ENCODE measurements at regions not wholly inside any gene's neighbourhood (a gene's known extent, or its start where the extent isn't known, plus 50 kb on each side); places are given as distances from the start of the nearest gene placed in this dataset.

DNA sequence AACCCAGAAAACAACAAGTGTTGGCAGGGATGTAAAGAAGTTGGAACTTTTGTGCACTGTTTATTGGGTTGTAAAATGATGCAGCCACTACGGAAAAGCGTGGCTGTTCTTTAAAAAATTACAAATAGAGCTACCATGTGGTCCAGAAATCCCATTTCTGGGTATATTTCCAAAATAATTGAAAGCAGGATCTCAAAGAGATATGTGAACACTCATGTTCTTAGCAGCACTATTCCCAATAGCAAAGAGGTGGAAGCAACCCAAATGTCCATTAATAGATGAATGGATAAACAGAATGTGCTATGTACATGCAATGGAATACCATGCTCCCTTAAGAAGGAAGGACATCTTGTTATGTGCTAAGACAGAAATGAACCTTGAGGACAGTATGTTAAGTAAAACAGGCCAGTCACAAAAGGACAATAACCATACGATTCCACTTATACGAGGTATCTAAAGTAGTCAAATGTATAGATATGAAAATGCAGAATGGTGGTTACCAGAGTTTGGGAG lies 249.5 kb downstream of the PHLDA1 start:
- peak overlapping the region; percentile 18; the same call in 1 of the 2 replicates for H2BK20ac ChIP-seq (ENCODE audit: low read depth, low read length)
- peak overlapping the region; percentile 38; the same call in 1 of the 2 replicates for H2BK120ac ChIP-seq (ENCODE audit: low read depth, low read length)
- in situ Hi-C loops (cut with MboI; ENCODE audit: low sequenced_read_pairs) (no loop called here), intact Hi-C loops (cut with micrococcal nuclease) (no loop called here), dilution Hi-C loops (cut with HindIII; ENCODE audit: low sequenced_read_pairs, unreplicated experiment) (no loop called here)
- no peak overlapping the region for H3K56ac ChIP-seq (ENCODE audit: extremely low read depth, insufficient read depth, low read length)
- H2BK15ac ChIP-seq (ENCODE audit: low read depth, low read length) = no peak overlapping the region
- peak overlapping the region; percentile 34; the same call in 1 of the 2 replicates for H3K18ac ChIP-seq (ENCODE audit: low read depth, low read length)
- no peaks in the 10 kb centered on the region for H3K36me3 ChIP-seq (ENCODE audit: control insufficient read depth, insufficient read depth, low read length)
- H2AK9ac ChIP-seq (replicated peaks; ENCODE audit: low read depth, low read length, poor library complexity) = no peak overlapping the region
- H3K27me3 ChIP-seq (ENCODE audit: control insufficient read depth, insufficient read depth, low read length) = no peaks in the 10 kb centered on the region
- TF ChIP-seq NFE2L2 (IDR thresholded peaks at IDR 0.05; ENCODE audit: low read depth, low read length) (no peak), MAFK (IDR thresholded peaks at IDR 0.05; ENCODE audit: low read depth, low read length) (no peak), ELK1 (IDR thresholded peaks at IDR 0.05; ENCODE audit: borderline replicate concordance, low read depth, low read length) (no peak), CEBPB (IDR thresholded peaks at IDR 0.05; ENCODE audit: low read depth, low read length) (no peak), USF2 (IDR thresholded peaks at IDR 0.05; ENCODE audit: low read depth, low read length) (no peak), RFX5 (IDR thresholded peaks at IDR 0.05; ENCODE audit: low read depth, low read length) (no peak), RAD21 (IDR thresholded peaks at IDR 0.05; ENCODE audit: low read length) (no peak), MXI1 (IDR thresholded peaks at IDR 0.05; ENCODE audit: borderline replicate concordance, low read depth, low read length) (no peak), FOS (IDR thresholded peaks at IDR 0.05; ENCODE audit: low read depth, low read length) (no peak), BHLHE40 (IDR thresholded peaks at IDR 0.05; ENCODE audit: low read depth, low read length) (no peak), SMC3 (IDR thresholded peaks at IDR 0.05; ENCODE audit: low read depth, low read length) (no peak), POLR2A (IDR thresholded peaks at IDR 0.05; ENCODE audit: low read depth, low read length) (no peak)
- H4K20me1 ChIP-seq (ENCODE audit: insufficient read depth, low read length) = no peaks in the 10 kb centered on the region
- no TSS peak for BruUV-seq (replicated peaks)
- no peak overlapping the region for H3K23ac ChIP-seq (ENCODE audit: low read depth, low read length)
- ATAC-seq (ENCODE audit: low read depth) = no peak
- peaks cover 21% of the 10 kb centered on the region for H3K4me1 ChIP-seq (ENCODE audit: control insufficient read depth, insufficient read depth, low read length)
- CTCF ChIA-PET = interaction anchor here (1.3 kb wide), 1 partner anchor 23 kb away, joined by 6 read pairs; no protein-coding TSS in a partner anchor
- H3K27ac ChIP-seq (ENCODE audit: insufficient read depth, low read length) = no peak overlapping the region
- H3K79me1 ChIP-seq (ENCODE audit: low read depth in 1 of 2, low read length in 2 of 2) = 0 out of 4 replicates have a peak, but pooled peaks cover 0 to 4% of the 10 kb centered on the region in 2 experiments
- H3K4ac ChIP-seq (ENCODE audit: low read depth, low read length) = no peak overlapping the region; the same call in 1 of the 2 replicates
- no peak overlapping the region for H2BK5ac ChIP-seq (ENCODE audit: low read depth, low read length, poor library complexity, severe bottlenecking)
- no peak overlapping the region for H3K9ac ChIP-seq (ENCODE audit: low read depth, low read length)
- H4K91ac ChIP-seq (ENCODE audit: insufficient read depth, low read depth, low read length) = no peak overlapping the region
- H3K9me1 ChIP-seq (ENCODE audit: insufficient read depth, low read length) = peaks cover 17% of the 10 kb centered on the region
- peak overlapping the region in 1 of 2 experiments; percentile 58; a peak in 2 of 4 replicates for H4K8ac ChIP-seq (ENCODE audit: low read depth in 2 of 2, low read length in 2 of 2)
- no peak overlapping the region for H4K5ac ChIP-seq (ENCODE audit: low read depth, low read length)
- WGBS, 2 experiments (ENCODE audit: extremely low coverage in 2 of 2, insufficient read length in 1 of 2) = no CpG with 5 or more reads among the region's 4 CpGs
- no peak overlapping the region for H3K4me2 ChIP-seq (ENCODE audit: low read depth, low read length)
- H2AFZ ChIP-seq (replicated peaks; ENCODE audit: low read length, poor library complexity) = no peak overlapping the region
- H3K14ac ChIP-seq (replicated peaks; ENCODE audit: low read depth, low read length) = 0 out of 2 replicates have a peak overlapping the region, but pooled peaks have one; percentile 3
- H3K4me3 ChIP-seq (ENCODE audit: insufficient read depth, low read depth, low read length) = no peak overlapping the region
- H2AK5ac ChIP-seq (ENCODE audit: low read depth, low read length) = no peak overlapping the region; the same call in 1 of the 2 replicates
- POLR2A ChIA-PET (ENCODE audit: unreplicated experiment) = no interaction called here
- no peaks in the 10 kb centered on the region for H3K9me3 ChIP-seq (ENCODE audit: control insufficient read depth, insufficient read depth, low read length)
- DNase-seq = no peak
